MM.1S (cell line): ENCODE measurements at regions not wholly inside any gene's neighbourhood (a gene's known extent, or its start where the extent isn't known, plus 50 kb on each side); places are given as distances from the start of the nearest gene placed in this dataset.
"Not testable (repeated sequence)": the region's sequence is repeated elsewhere in the genome, so short reads cannot be mapped to it uniquely, and the experiment has no call there.

Source experiments
- CTCF ChIP-seq: fragments of 300-600 bp; sonication (generic); IDR thresholded peaks from 2 replicates; pipeline ENCODE4 v1.5.1; 2016; ENCODE audit warnings: antibody characterized with exemption, low read length, mixed read lengths
- EZH2phosphoT487 ChIP-seq: fragments of 300-600 bp; sonication (generic); IDR thresholded peaks from 2 replicates; pipeline ENCODE4 v1.6.1; 2018; ENCODE audit warnings: antibody characterized with exemption, low read length

- not testable (repeated sequence) for TF ChIP-seq EZH2phosphoT487, CTCF
Observed at GRCh38 chr11:25486338-25486737, 845.6 kb upstream of the ANO3 start.
